Calu3 (cell line): ENCODE measurements at regions not wholly inside any gene's neighbourhood (a gene's known extent, or its start where the extent isn't known, plus 50 kb on each side); places are given as distances from the start of the nearest gene placed in this dataset.

ENCODE experiments used
- BruUV-seq: library from RNA; stranded (reverse); fragments of 400-500 nt; replicated peaks from 2 replicates; lab custom pipeline; 2021; lab: Mats Ljungman, UMichigan
- CTCF ChIA-PET: fragments of 300-600 bp; sonication (Branson Sonifier 250); formaldehyde crosslinking; loops from one replicate; lab custom pipeline; 2022; ENCODE audit warnings: antibody characterized with exemption; lab: Charles Lee
- DNase-seq: peaks from one replicate; pipeline ENCODE4 v3.0.0; 2022
- H3K27ac Mint-ChIP-seq: one replicate; pipeline ENCODE4 v1.8.0; 2022; ENCODE audit warnings: mixed read lengths; ENCODE audit not compliant: unreplicated experiment
- H3K27me3 Mint-ChIP-seq: one replicate; pipeline ENCODE4 v1.8.0; 2022; ENCODE audit warnings: mixed read lengths; ENCODE audit not compliant: unreplicated experiment
- H3K36me3 Mint-ChIP-seq: one replicate; pipeline ENCODE4 v1.8.0; 2022; ENCODE audit warnings: mild to moderate bottlenecking, moderate library complexity, mixed read lengths; ENCODE audit not compliant: insufficient read depth, unreplicated experiment
- H3K4me1 Mint-ChIP-seq: one replicate; pipeline ENCODE4 v1.8.0; 2022; ENCODE audit warnings: mild to moderate bottlenecking, low read depth, mixed read lengths; ENCODE audit not compliant: unreplicated experiment
- H3K4me3 Mint-ChIP-seq: one replicate; pipeline ENCODE4 v1.8.0; 2022; ENCODE audit warnings: mild to moderate bottlenecking, low read depth, moderate library complexity, mixed read lengths; ENCODE audit not compliant: unreplicated experiment
- H3K9me3 Mint-ChIP-seq: one replicate; pipeline ENCODE4 v1.8.0; 2022; ENCODE audit warnings: low read depth, mixed read lengths; ENCODE audit not compliant: unreplicated experiment
- CTCF ChIP-seq: fragments of 200-600 bp; IDR thresholded peaks from one replicate; pipeline ENCODE4 v1.8.0; 2022; ENCODE audit warnings: antibody characterized with exemption; ENCODE audit not compliant: unreplicated experiment
- intact Hi-C: fragments of 100-400 bp; cut with micrococcal nuclease; formaldehyde crosslinking; loops from one replicate; pipeline ENCODE4 v1.10.0; 2022; ENCODE audit not compliant: unreplicated experiment

DNA sequence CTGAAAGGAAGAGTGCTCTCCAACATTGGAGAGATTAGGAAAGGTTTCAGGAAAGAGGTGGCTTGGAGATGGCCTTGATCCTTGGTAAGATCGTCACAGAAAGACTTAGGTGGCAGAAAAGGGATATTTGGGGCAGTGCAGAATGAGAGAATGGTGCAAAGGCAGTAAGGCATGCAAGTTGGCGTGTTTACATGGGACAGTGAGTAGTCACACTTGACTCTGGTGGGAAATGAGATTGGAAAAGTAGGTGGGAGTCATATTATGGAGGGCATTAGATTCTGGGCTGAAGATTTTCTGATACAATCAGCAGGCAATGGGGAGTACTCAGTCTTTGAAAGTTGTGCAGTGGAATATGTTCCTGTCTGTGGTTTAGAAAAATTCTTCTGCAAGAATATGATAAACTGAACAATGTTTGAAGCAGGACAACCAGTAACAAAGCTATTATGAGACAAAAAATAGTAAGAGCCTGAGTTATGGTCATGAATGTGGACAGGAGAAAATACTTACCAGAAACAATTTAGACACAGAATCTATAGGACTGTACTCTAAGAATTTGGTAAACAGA lies 76.2 kb upstream of the ANKRD55 start:
- H3K4me1 Mint-ChIP-seq: peaks cover 61% of the 10 kb centered on the region

GRCh38 chr5:56307714-56308333 lies 74.7 kb upstream of the ANKRD55 start:
- H3K27ac Mint-ChIP-seq: no peak overlapping the region

More for the DNA sequence above, 76.2 kb upstream of the ANKRD55 start:
- Mint-ChIP-seq H3K27ac (no peak overlapping the region), H3K9me3 (peaks cover 8% of the 10 kb centered on the region), H3K4me3 (no peak overlapping the region), H3K27me3 (no peaks in the 10 kb centered on the region), H3K36me3 (no peaks in the 10 kb centered on the region)
- intact Hi-C loops: no loop called here
- no peak for TF ChIP-seq CTCF
- no peak for DNase-seq
- CTCF ChIA-PET: no interaction called here
- BruUV-seq: no TSS peak

GRCh38 chr5:56306433-56307150 lies 73.5 kb upstream of the ANKRD55 start:
- CTCF ChIA-PET: no interaction called here
- no peak overlapping the region for H3K4me3 Mint-ChIP-seq
- no peak for DNase-seq

More at GRCh38 chr5:56307714-56308333, 74.7 kb upstream of the ANKRD55 start:
- no peak for DNase-seq
- no TSS peak for BruUV-seq
- no peak for TF ChIP-seq CTCF
- intact Hi-C loops: no loop called here
- Mint-ChIP-seq H3K4me1 (peaks cover 48% of the 10 kb centered on the region), H3K36me3 (no peaks in the 10 kb centered on the region), H3K4me3 (no peak overlapping the region), H3K9me3 (peaks cover 8% of the 10 kb centered on the region), H3K27me3 (no peaks in the 10 kb centered on the region)
- CTCF ChIA-PET: interaction anchor here (0.7 kb wide), 1 partner anchor 92 kb away, joined by 4 read pairs; no protein-coding TSS in a partner anchor

More at GRCh38 chr5:56306433-56307150, 73.5 kb upstream of the ANKRD55 start:
- H3K27me3 Mint-ChIP-seq: no peaks in the 10 kb centered on the region
- no peak overlapping the region for H3K27ac Mint-ChIP-seq
- intact Hi-C loops: no loop called here
- H3K36me3 Mint-ChIP-seq: no peaks in the 10 kb centered on the region
- H3K4me1 Mint-ChIP-seq: peaks cover 36% of the 10 kb centered on the region
- no TSS peak for BruUV-seq
- TF ChIP-seq CTCF: no peak
- H3K9me3 Mint-ChIP-seq: peaks cover 8% of the 10 kb centered on the region
